Hepatocyte (in vitro differentiated cells): ENCODE measurements at regions not wholly inside any gene's neighbourhood (a gene's known extent, or its start where the extent isn't known, plus 50 kb on each side); places are given as distances from the start of the nearest gene placed in this dataset.

Source experiments
- EZH2 ChIP-seq: fragments of 200-600 bp; sonication (generic); IDR thresholded peaks from 2 replicates; pipeline ENCODE4 v1.6.1; 2016; ENCODE audit warnings: antibody characterized with exemption, mild to moderate bottlenecking, borderline replicate concordance
- TF ChIP-seq, protein P1 (sequence below): fragments of 200-600 bp; sonication (generic); IDR thresholded peaks from 2 replicates; pipeline ENCODE4 v1.5.1; 2016; ENCODE audit warnings: antibody characterized with exemption, mild to moderate bottlenecking; ENCODE audit not compliant: poor library complexity

GRCh38 chr6:62737792-62738191 is 451.8 kb upstream of the KHDRBS2 start:
- TF ChIP-seq, protein P1, sequence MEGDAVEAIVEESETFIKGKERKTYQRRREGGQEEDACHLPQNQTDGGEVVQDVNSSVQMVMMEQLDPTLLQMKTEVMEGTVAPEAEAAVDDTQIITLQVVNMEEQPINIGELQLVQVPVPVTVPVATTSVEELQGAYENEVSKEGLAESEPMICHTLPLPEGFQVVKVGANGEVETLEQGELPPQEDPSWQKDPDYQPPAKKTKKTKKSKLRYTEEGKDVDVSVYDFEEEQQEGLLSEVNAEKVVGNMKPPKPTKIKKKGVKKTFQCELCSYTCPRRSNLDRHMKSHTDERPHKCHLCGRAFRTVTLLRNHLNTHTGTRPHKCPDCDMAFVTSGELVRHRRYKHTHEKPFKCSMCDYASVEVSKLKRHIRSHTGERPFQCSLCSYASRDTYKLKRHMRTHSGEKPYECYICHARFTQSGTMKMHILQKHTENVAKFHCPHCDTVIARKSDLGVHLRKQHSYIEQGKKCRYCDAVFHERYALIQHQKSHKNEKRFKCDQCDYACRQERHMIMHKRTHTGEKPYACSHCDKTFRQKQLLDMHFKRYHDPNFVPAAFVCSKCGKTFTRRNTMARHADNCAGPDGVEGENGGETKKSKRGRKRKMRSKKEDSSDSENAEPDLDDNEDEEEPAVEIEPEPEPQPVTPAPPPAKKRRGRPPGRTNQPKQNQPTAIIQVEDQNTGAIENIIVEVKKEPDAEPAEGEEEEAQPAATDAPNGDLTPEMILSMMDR, result no peak
- no peak for TF ChIP-seq EZH2
